OCI-LY7 (cell line): ENCODE measurements at regions not wholly inside any gene's neighbourhood (a gene's known extent, or its start where the extent isn't known, plus 50 kb on each side); places are given as distances from the start of the nearest gene placed in this dataset.
"Not testable (repeated sequence)": the region's sequence is repeated elsewhere in the genome, so short reads cannot be mapped to it uniquely, and the experiment has no call there.

Experiments
- BruUV-seq: library from RNA; stranded (reverse); fragments of 400-500 nt; replicated peaks from 2 replicates; lab custom pipeline; 2021; lab: Mats Ljungman, UMichigan
- CTCF ChIA-PET: fragments of 300-600 bp; sonication (Branson Sonifier 250); formaldehyde crosslinking; loops from one replicate; lab custom pipeline; 2022; ENCODE audit warnings: antibody characterized with exemption; ENCODE audit not compliant: unreplicated experiment; lab: Charles Lee
- POLR2A ChIA-PET: fragments of 300-600 bp; sonication (Branson Sonifier 250); formaldehyde crosslinking; loops from one replicate; lab custom pipeline; 2022; ENCODE audit warnings: antibody characterized with exemption; lab: Charles Lee
- DNase-seq: peaks from one replicate; pipeline ENCODE4 v3.0.0-alpha.2; 2015; ENCODE audit warnings: low spot score
- H2AFZ ChIP-seq: fragments of 200-600 bp; sonication (generic), shearing (Covaris generic); 2 replicates; pipeline ENCODE4 v1.6.1; 2014; ENCODE audit warnings: mild to moderate bottlenecking, antibody characterized with exemption, low read length, moderate library complexity
- H3K27ac ChIP-seq: fragments of 200-600 bp; sonication (generic); 2 replicates; pipeline ENCODE4 v1.5.1; 2014; ENCODE audit warnings: mixed run types, low read depth, mild to moderate bottlenecking, moderate library complexity, low read length, inconsistent platforms; ENCODE audit not compliant: poor library complexity, severe bottlenecking
- H3K36me3 ChIP-seq: fragments of 200-600 bp; sonication (generic); 2 replicates; pipeline ENCODE4 v1.6.1; 2014; ENCODE audit warnings: mild to moderate bottlenecking, antibody characterized with exemption, low read length, moderate library complexity, mixed read lengths; ENCODE audit not compliant: insufficient read depth
- H3K4me1 ChIP-seq: fragments of 200-600 bp; sonication (generic); 2 replicates; pipeline ENCODE4 v1.5.1; 2014; ENCODE audit warnings: mild to moderate bottlenecking, low read length; ENCODE audit not compliant: insufficient read depth, poor library complexity, severe bottlenecking
- H3K4me2 ChIP-seq: fragments of 200-600 bp; sonication (generic); 2 replicates; pipeline ENCODE4 v1.6.1; 2014; ENCODE audit warnings: mild to moderate bottlenecking, low read length
- H3K4me3 ChIP-seq: fragments of 200-600 bp; sonication (generic); 2 replicates; pipeline ENCODE4 v1.5.1; 2014; ENCODE audit warnings: mild to moderate bottlenecking, low read depth, low read length; ENCODE audit not compliant: poor library complexity, severe bottlenecking
- H3K79me2 ChIP-seq: fragments of 200-600 bp; sonication (generic); 2 replicates; pipeline ENCODE4 v1.6.1; 2016; ENCODE audit warnings: low read depth, mild to moderate bottlenecking, low read length, moderate library complexity, mixed read lengths; ENCODE audit not compliant: insufficient read depth
- H3K9me2 ChIP-seq: fragments of 200-600 bp; sonication (generic); 2 replicates; pipeline ENCODE4 v1.6.1; 2016; ENCODE audit warnings: mild to moderate bottlenecking, low read length, mixed read lengths; ENCODE audit not compliant: insufficient read depth
- H3K9me3 ChIP-seq: fragments of 200-600 bp; sonication (generic); 2 replicates; pipeline ENCODE4 v1.6.1; 2014; ENCODE audit warnings: mild to moderate bottlenecking, mixed run types, low read length, mixed read lengths
- H4K20me1 ChIP-seq: fragments of 200-600 bp; sonication (generic); 2 replicates; pipeline ENCODE4 v1.6.1; 2014; ENCODE audit warnings: mild to moderate bottlenecking, antibody characterized with exemption, low read length, moderate library complexity, mixed read lengths; ENCODE audit not compliant: insufficient read depth
- CTCF ChIP-seq: fragments of 200-600 bp; sonication (generic); conservative IDR thresholded peaks from 2 replicates; pipeline ENCODE4 v1.5.1; 2014; ENCODE audit warnings: mild to moderate bottlenecking, antibody characterized with exemption, low read length, moderate library complexity, mixed read lengths
- EZH2phosphoT487 ChIP-seq: fragments of 200-600 bp; sonication (generic); IDR thresholded peaks from 2 replicates; pipeline ENCODE4 v1.6.1; 2018; ENCODE audit warnings: low read depth, borderline replicate concordance, mild to moderate bottlenecking, mixed run types, antibody characterized with exemption, low read length, moderate library complexity, mixed read lengths
- intact Hi-C: fragments of 100-400 bp; cut with micrococcal nuclease; formaldehyde crosslinking; loops from one replicate; pipeline ENCODE4 v1.10.0; 2022; ENCODE audit not compliant: unreplicated experiment

DNA sequence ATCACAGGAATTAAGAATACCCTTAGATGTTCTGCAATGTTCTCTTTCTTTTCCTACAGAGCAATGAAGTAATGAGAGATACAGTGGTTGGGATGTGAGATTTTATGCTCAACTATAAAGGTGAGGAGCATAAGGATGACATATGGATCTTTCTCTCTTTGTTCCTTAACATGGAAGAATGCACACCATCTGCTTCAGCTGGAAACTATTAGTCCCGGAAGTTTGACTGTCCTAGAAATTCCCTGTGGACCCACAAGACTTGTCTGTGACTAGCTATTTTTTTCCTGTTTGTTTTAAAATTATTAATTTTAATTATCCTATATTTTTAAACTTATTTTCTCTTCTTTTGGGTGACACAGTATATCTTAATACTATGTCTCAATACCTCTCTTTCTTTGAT lies 80.2 kb downstream of the DKK1 start:
- H3K36me3 ChIP-seq, result no peaks in the 10 kb centered on the region
- BruUV-seq, result no TSS peak
- DNase-seq, result no peak
- H3K4me3 ChIP-seq, result no peak overlapping the region
- H4K20me1 ChIP-seq, result no peaks in the 10 kb centered on the region
- no peak overlapping the region for H3K27ac ChIP-seq
- no peaks in the 10 kb centered on the region for H3K79me2 ChIP-seq
- H2AFZ ChIP-seq, result no peak overlapping the region
- ChIA-PET POLR2A (no interaction called here), CTCF (no interaction called here)
- intact Hi-C loops, result no loop called here
- TF ChIP-seq EZH2phosphoT487 (no peak), CTCF (no peak)
- no peaks in the 10 kb centered on the region for H3K4me1 ChIP-seq
- no peak overlapping the region for H3K4me2 ChIP-seq
- no peaks in the 10 kb centered on the region for H3K9me3 ChIP-seq
- H3K9me2 ChIP-seq, result no peaks in the 10 kb centered on the region

- ChIA-PET POLR2A (no interaction called here), CTCF (no interaction called here)
- H3K4me3 ChIP-seq, result no peak overlapping the region
- no peaks in the 10 kb centered on the region for H4K20me1 ChIP-seq
- no peaks in the 10 kb centered on the region for H3K4me1 ChIP-seq
- H3K27ac ChIP-seq, result no peak overlapping the region
- no peaks in the 10 kb centered on the region for H3K9me3 ChIP-seq
- no peak overlapping the region for H3K4me2 ChIP-seq
- TF ChIP-seq EZH2phosphoT487 (no peak), CTCF (no peak)
- H3K79me2 ChIP-seq, result no peaks in the 10 kb centered on the region
- H3K36me3 ChIP-seq, result no peaks in the 10 kb centered on the region
- no peak overlapping the region for H2AFZ ChIP-seq
- DNase-seq, result no peak
- BruUV-seq, result no TSS peak
- no peaks in the 10 kb centered on the region for H3K9me2 ChIP-seq
- intact Hi-C loops, result no loop called here
Measured at GRCh38 chr10:52400562-52400961, 86.5 kb downstream of the DKK1 start.

DNA sequence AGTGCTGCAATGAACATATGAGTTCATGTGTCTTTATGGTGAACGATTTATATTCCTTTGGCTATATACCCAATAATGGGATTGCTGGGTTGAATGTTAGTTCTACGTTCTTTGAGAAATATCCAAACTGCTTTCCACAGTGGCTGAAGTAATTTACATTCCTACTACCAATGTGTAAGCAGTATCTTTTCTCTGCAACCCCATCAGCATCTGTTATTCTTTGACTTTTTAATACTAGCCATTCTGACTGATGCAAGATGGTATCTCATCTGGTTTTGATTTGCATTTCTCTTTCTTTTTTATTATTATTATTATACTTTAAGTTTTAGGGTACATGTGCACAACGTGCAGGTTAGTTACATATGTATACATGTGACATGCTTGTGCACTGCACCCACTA lies 89.7 kb downstream of the DKK1 start:
- H4K20me1 ChIP-seq, H3K4me3 ChIP-seq, H3K9me3 ChIP-seq, BruUV-seq, H2AFZ ChIP-seq, H3K4me2 ChIP-seq, CTCF ChIA-PET, H3K27ac ChIP-seq, H3K79me2 ChIP-seq, H3K9me2 ChIP-seq, H3K36me3 ChIP-seq, H3K4me1 ChIP-seq, DNase-seq, POLR2A ChIA-PET, intact Hi-C loops: not testable (repeated sequence)
